ENCODE measurements at regions not wholly inside any gene's neighbourhood (a gene's known extent, or its start where the extent isn't known, plus 50 kb on each side); places are given as distances from the start of the nearest gene placed in this dataset.
"Not testable (repeated sequence)": the region's sequence is repeated elsewhere in the genome, so short reads cannot be mapped to it uniquely, and the experiment has no call there.

DNA sequence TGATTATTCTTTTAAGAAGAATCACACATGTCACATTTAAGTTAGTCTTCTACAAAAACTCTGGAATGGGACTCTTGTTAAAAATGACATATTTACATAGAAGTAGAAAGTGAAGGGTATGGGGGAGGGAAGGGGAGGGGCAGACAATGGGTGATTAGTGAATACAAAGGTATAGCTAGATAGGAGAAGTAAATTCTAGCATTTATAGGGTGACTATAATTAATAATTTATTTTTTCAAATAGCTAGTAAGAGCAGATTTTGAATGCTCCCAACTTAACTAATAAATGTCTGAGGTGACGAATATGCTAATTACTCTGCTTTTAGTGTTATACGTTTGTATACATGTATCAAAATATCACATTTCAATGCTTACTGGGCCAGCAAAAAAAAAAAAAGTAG, 59.4 kb downstream of the BLTP3B start:
- no peak for DNase-seq (ENCODE audit: low read depth)

DNA sequence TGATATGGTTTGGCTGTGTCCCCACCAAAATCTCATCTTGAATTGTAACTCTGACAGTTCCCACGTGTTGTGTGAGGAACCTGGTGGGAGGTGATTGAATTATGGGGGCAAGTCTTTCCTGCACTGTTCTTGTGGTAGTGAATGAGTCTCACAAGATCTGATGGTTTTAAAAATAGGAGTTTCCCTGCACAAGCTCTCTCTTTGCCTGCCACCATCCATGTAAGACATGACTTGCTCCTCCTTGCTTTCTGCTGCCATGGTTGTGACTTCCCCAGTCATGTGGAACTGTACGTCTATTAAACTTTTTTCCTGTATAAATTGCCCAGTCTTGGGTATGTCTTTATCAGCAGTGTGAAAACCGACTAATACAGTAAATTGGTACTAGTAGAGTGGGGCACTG, 63.9 kb downstream of the BLTP3B start:
- not testable (repeated sequence) for DNase-seq (ENCODE audit: low read depth)

DNA sequence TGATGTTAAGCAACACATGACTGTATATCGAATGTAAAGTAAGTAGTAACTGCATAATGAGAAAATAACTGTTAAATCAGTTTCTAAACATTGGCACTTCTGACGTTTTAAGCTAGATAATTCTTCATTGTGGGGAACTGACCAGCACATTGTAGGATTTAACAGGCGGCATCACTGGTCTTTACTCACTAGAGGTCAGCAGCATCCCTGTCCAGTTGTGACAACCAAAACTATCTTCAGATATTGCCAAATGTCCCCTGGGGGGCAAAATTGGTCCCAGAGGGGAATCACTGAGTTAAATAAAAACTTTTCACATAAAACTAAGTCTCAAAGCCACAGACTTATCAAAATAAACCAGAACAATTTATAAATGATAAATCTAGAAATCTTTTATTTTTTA, 65.3 kb downstream of the BLTP3B start:
- no peak for DNase-seq (ENCODE audit: low read depth)

DNA sequence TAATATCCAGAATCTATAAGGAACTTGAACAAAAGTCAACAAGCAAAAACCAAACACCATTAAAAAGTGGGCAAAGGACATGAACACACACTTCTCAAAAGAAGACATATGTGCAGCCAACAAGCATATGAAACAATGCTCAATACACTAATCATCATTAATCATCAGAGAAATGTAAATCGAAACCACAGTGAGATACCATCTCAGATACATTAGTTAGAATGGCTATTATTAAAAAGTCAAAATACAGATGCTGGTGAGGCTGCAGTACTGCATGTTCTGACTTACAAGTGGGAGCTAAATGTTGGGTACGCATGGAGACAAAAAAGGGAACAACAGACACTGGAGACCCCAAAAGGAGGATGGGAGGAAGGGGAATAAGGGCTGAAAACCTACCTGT, 67.1 kb downstream of the BLTP3B start:
- DNase-seq (ENCODE audit: low read depth) = no peak

DNA sequence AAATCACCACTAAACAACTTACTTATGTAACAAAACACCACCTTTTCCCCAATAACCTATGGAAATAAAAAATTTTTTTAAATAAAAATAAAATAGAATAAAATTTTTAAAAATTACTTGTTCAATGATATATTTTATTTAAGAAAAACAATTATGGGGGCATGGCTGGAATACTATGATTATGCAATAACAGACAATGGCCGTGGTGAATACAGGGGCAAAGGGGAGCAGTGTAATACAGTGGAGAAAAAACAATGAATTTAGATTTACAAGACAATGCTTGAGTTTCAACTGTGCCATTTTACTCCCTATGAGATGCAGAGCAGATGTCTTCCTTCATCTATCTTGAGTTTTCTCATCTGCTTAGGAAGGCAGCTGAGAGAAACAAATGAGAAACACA, 72.9 kb downstream of the BLTP3B start:
- DNase-seq (ENCODE audit: low read depth) = no peak

DNA sequence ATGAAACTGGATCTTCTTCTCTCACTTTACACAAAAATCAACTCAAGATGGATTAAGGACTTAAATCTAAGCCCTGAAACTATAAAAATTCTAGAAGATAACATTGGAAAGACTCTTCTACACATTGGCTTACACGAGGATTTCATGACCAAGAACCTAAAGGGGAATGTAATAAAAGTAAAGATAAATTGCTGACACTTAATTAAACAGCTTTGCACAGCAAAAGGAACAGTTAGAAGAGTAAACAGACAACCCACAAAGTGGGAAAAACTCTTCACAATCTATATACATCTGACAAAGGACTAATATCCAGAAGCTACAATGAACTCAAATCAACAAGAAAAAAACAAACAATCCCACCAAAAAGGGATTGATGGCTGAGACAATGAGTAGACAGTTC, 74.4 kb downstream of the BLTP3B start:
- no peak for DNase-seq (ENCODE audit: low read depth)

DNA sequence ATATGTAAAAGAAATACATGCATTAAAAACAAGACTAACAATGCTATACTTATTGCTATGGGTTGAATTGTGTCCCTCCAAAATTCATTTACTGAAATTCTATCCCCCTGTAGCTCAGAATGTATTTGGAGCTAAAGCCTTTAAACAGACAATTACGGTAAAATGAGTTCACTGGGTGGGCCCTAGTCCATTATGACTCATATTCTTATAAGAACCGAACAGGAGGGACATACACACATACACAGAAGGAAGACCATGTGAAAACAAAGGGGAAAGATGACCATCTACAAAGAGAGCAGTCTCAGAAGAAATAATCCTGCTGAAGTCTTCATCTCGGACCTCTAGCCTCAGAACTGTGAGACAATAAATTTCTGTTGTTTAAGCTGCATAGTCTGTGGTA, 77.1 kb upstream of the ANKS1B start:
- no peak for DNase-seq (ENCODE audit: low read depth)

DNA sequence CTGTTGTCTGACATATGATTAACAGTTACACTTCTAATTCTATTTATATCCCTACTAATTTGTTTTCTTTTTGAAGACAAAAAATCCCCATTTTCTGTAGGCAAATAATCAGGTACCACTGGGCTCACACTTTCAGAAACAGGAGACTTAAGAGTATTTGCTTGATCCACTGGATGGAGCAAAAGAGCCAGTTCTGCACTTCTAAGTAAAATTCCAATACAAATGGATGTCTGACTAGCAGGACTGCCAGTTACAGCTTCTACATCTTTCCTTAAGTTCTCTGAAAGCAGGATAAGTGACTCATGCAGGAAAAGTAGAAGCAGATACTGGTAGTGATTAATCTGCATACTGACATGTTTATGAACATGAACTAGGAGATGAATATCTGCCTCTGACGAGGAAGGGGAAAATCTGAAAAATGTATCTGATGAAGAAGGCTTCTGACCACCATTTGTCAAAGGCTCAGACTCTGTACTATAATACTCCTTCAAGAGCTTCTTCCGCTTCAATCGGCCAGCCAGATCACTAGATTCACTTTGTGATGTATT, 73.8 kb upstream of the ANKS1B start:
- DNase-seq (ENCODE audit: low read depth) = peak; percentile 87

DNA sequence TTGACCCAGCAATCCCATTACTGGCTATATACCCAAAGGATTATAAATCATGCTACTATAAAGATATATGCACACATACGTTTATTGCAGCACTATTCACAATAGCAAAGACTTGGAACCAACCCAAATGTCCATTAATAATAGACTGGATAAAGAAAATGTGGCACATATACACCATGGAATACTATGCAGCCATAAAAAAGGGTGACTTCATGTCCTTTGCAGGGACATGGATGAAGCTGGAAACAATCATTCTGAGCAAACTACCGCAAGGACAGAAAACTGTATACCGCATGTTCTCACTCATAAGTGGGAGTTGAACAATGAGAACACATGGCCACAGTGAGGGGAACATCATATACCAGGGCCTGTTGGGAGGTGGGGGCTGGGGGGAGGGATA, 61.5 kb upstream of the ANKS1B start:
- not testable (repeated sequence) for DNase-seq (ENCODE audit: low read depth)

DNA sequence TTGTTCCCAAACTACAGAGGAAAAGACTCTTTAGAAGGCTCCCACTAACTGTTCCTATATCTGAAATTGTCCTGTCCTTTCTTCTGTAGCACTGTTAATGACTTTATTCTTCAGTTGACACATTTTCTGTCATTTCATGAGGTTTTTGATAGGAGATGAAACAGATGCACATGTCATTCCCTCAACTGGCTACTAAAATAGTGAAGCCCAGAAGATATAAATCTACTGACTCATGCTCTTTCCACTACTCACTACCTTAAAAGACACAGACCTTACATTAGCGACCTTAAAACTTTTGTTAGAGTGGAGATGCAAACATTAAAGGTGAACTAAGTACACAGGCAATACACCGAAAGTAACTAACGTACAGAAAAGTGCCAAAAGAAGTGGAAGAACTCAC, 59.5 kb upstream of the ANKS1B start:
- DNase-seq (ENCODE audit: low read depth) = no peak

DNA sequence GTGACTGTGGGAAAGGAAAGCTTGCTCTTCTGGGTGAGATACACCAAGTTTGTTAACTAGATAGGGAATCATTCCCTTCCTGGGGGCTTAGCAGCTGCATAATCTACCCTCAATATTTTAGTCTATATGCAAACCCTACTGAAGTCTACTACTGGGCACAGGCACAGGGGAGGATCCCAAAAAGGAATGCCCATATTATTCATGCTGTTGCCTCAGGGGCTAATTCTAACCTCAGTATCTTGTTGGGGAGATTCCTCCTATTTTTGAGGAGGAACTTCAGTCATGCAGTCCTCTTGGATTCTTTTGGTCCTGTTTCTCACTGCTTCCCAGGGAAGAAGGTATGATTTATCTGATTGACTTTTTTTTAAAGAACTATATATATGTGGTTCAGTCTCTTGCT, 58.9 kb upstream of the ANKS1B start:
- no peak for DNase-seq (ENCODE audit: low read depth)
